OCI-LY1 (cell line): ENCODE measurements at regions not wholly inside any gene's neighbourhood (a gene's known extent, or its start where the extent isn't known, plus 50 kb on each side); places are given as distances from the start of the nearest gene placed in this dataset.

Experiments used
- H2AFZ ChIP-seq: fragments of 200-600 bp; sonication (generic), shearing (Covaris generic); 2 replicates; pipeline ENCODE4 v1.6.0; 2014; ENCODE audit warnings: antibody characterized with exemption, mild to moderate bottlenecking, low read length
- H3F3A ChIP-seq: fragments of 200-600 bp; sonication (generic), shearing (Covaris generic); 2 replicates; pipeline ENCODE4 v1.6.0; 2014; ENCODE audit warnings: mild to moderate bottlenecking, antibody characterized with exemption, low read length, moderate library complexity; ENCODE audit not compliant: insufficient read depth
- H3K27ac ChIP-seq: fragments of 200-600 bp; sonication (generic); 2 replicates; pipeline ENCODE4 v1.5.1; 2014; ENCODE audit warnings: low read length, mixed run types, mild to moderate bottlenecking, low read depth; ENCODE audit not compliant: poor library complexity, severe bottlenecking
- H3K27me3 ChIP-seq: fragments of 200-600 bp; sonication (generic); 2 replicates; pipeline ENCODE4 v1.6.0; 2014; ENCODE audit warnings: antibody characterized with exemption, mild to moderate bottlenecking, low read length, moderate library complexity; ENCODE audit not compliant: insufficient read depth
- H3K36me3 ChIP-seq: fragments of 200-600 bp; sonication (generic); 2 replicates; pipeline ENCODE4 v1.6.1; 2014; ENCODE audit warnings: mild to moderate bottlenecking, antibody characterized with exemption, low read length, moderate library complexity, mixed read lengths; ENCODE audit not compliant: insufficient read depth
- H3K4me1 ChIP-seq: fragments of 200-600 bp; sonication (generic); 2 replicates; pipeline ENCODE4 v1.5.1; 2014; ENCODE audit warnings: mild to moderate bottlenecking, low read length, moderate library complexity; ENCODE audit not compliant: insufficient read depth, severe bottlenecking
- H3K4me2 ChIP-seq: fragments of 200-600 bp; sonication (generic), shearing (Covaris generic); 2 replicates; pipeline ENCODE4 v1.6.1; 2014; ENCODE audit warnings: low read length
- H3K4me3 ChIP-seq: fragments of 200-600 bp; sonication (generic); 2 replicates; pipeline ENCODE4 v1.5.1; 2014; ENCODE audit warnings: low read length, low read depth, mild to moderate bottlenecking, mixed read lengths; ENCODE audit not compliant: poor library complexity, severe bottlenecking
- H3K79me2 ChIP-seq: fragments of 200-600 bp; shearing (Covaris generic); 2 replicates; pipeline ENCODE4 v1.6.1; 2016; ENCODE audit warnings: mixed run types, low read length, mixed read lengths; ENCODE audit not compliant: insufficient read depth
- H3K9ac ChIP-seq: fragments of 200-600 bp; sonication (generic), shearing (Covaris generic); 2 replicates; pipeline ENCODE4 v1.6.1; 2014; ENCODE audit warnings: mild to moderate bottlenecking, low read length, mixed read lengths
- H3K9me2 ChIP-seq: fragments of 200-600 bp; sonication (generic), shearing (Covaris generic); 2 replicates; pipeline ENCODE4 v1.6.1; 2014; ENCODE audit warnings: low read depth, mild to moderate bottlenecking, low read length, mixed read lengths
- H3K9me3 ChIP-seq: fragments of 200-600 bp; shearing (Covaris generic); 2 replicates; pipeline ENCODE4 v1.6.1; 2014; ENCODE audit warnings: low read length, mixed read lengths
- H4K20me1 ChIP-seq: fragments of 200-600 bp; sonication (generic), shearing (Covaris generic); 2 replicates; pipeline ENCODE4 v1.6.0; 2016; ENCODE audit warnings: mild to moderate bottlenecking, low read length; ENCODE audit not compliant: insufficient read depth
- CTCF ChIP-seq: fragments of 200-600 bp; sonication (generic), shearing (Covaris generic); IDR thresholded peaks from 2 replicates; pipeline ENCODE4 v1.5.1; 2017; ENCODE audit warnings: mild to moderate bottlenecking, antibody characterized with exemption, low read length, moderate library complexity, mixed read lengths
- EZH2 ChIP-seq: fragments of 200-600 bp; sonication (generic), shearing (Covaris generic); IDR thresholded peaks from 2 replicates; pipeline ENCODE4 v1.8.0; 2017; ENCODE audit warnings: borderline replicate concordance, mixed run types, mild to moderate bottlenecking, antibody characterized with exemption, low read length, moderate library complexity, mixed read lengths

GRCh38 chr21:38957575-38958322 is 152.0 kb downstream of the ETS2 start:
- Histone ChIP-seq H3K27me3 (no peaks in the 10 kb centered on the region), H3F3A (no peaks in the 10 kb centered on the region), H3K27ac (no peak overlapping the region), H3K79me2 (no peaks in the 10 kb centered on the region), H3K4me2 (no peak overlapping the region), H3K36me3 (no peaks in the 10 kb centered on the region), H3K4me3 (no peak overlapping the region), H3K4me1 (peaks cover 18% of the 10 kb centered on the region), H3K9me3 (no peaks in the 10 kb centered on the region), H3K9me2 (no peaks in the 10 kb centered on the region), H3K9ac (no peak overlapping the region), H4K20me1 (no peaks in the 10 kb centered on the region), H2AFZ (no peak overlapping the region)
- no peak for TF ChIP-seq CTCF
- TF ChIP-seq EZH2 = no peak

- TF ChIP-seq CTCF = no peak
- Histone ChIP-seq H3K9ac (no peak overlapping the region), H4K20me1 (no peaks in the 10 kb centered on the region), H3K27me3 (no peaks in the 10 kb centered on the region), H3K27ac (no peak overlapping the region), H3K4me1 (peaks cover 18% of the 10 kb centered on the region), H3K4me2 (no peak overlapping the region), H3K36me3 (no peaks in the 10 kb centered on the region), H3F3A (no peaks in the 10 kb centered on the region), H3K4me3 (no peak overlapping the region), H3K9me3 (no peaks in the 10 kb centered on the region), H3K9me2 (no peaks in the 10 kb centered on the region), H2AFZ (no peak overlapping the region), H3K79me2 (no peaks in the 10 kb centered on the region)
These were observed 151.3 kb downstream of the ETS2 start for GRCh38 chr21:38956856-38957571.

- Histone ChIP-seq H4K20me1 (no peaks in the 10 kb centered on the region), H3K4me1 (peaks cover 18% of the 10 kb centered on the region), H3K4me2 (no peak overlapping the region), H3K79me2 (no peaks in the 10 kb centered on the region), H3K27ac (no peak overlapping the region), H2AFZ (no peak overlapping the region), H3K27me3 (no peaks in the 10 kb centered on the region), H3K9ac (no peak overlapping the region), H3F3A (no peaks in the 10 kb centered on the region), H3K4me3 (no peak overlapping the region), H3K9me3 (no peaks in the 10 kb centered on the region), H3K9me2 (no peaks in the 10 kb centered on the region), H3K36me3 (no peaks in the 10 kb centered on the region)
- no peak for TF ChIP-seq CTCF
- TF ChIP-seq EZH2 = no peak
These were observed 150.8 kb downstream of the ETS2 start for GRCh38 chr21:38956521-38956855.
